ENCODE measurements at regions not wholly inside any gene's neighbourhood (a gene's known extent, or its start where the extent isn't known, plus 50 kb on each side); places are given as distances from the start of the nearest gene placed in this dataset.
"Not testable (repeated sequence)": the region's sequence is repeated elsewhere in the genome, so short reads cannot be mapped to it uniquely, and the experiment has no call there.

- no peak for TF ChIP-seq POLR2AphosphoS5 (IDR thresholded peaks at IDR 0.05; ENCODE audit: low read depth, low read length)
- no peak for TF ChIP-seq SPI1 (IDR thresholded peaks at IDR 0.05; ENCODE audit: low read depth, low read length)
- FAIRE-seq, result no peak
- DNase-seq (ENCODE audit: insufficient read length, low spot score), result no peak
Observed at GRCh38 chr3:144487011-144487410, 515.4 kb downstream of the DIPK2A start.

- DNase-seq (ENCODE audit: insufficient read length, low spot score) (no peak), FAIRE-seq (no peak)
- TF ChIP-seq POU2F2 (IDR thresholded peaks at IDR 0.05; ENCODE audit: low read depth, low read length) (no peak), SPI1 (IDR thresholded peaks at IDR 0.05; ENCODE audit: low read depth, low read length) (no peak), POLR2A (IDR thresholded peaks at IDR 0.05; ENCODE audit: low read depth, low read length) (no peak), POLR2AphosphoS5 (IDR thresholded peaks at IDR 0.05; ENCODE audit: low read depth, low read length) (no peak), TAF1 (IDR thresholded peaks at IDR 0.05; ENCODE audit: low read depth, low read length) (no peak), PAX5 (IDR thresholded peaks at IDR 0.05; ENCODE audit: insufficient read depth, low read length, severe bottlenecking) (no peak)
Observed at GRCh38 chr3:144488927-144489326, 517.3 kb downstream of the DIPK2A start.

GRCh38 chr3:144491333-144491732 is 519.7 kb downstream of the DIPK2A start:
- DNase-seq (ENCODE audit: insufficient read length, low spot score) (no peak), FAIRE-seq (no peak)
- no peak for TF ChIP-seq PAX5 (IDR thresholded peaks at IDR 0.05; ENCODE audit: insufficient read depth, low read length, severe bottlenecking)
- TF ChIP-seq TAF1 (IDR thresholded peaks at IDR 0.05; ENCODE audit: low read depth, low read length), result no peak
- no peak for TF ChIP-seq POLR2AphosphoS5 (IDR thresholded peaks at IDR 0.05; ENCODE audit: low read depth, low read length)
- no peak for TF ChIP-seq POLR2A (IDR thresholded peaks at IDR 0.05; ENCODE audit: low read depth, low read length)
- TF ChIP-seq SPI1 (IDR thresholded peaks at IDR 0.05; ENCODE audit: low read depth, low read length), result no peak
- no peak for TF ChIP-seq POU2F2 (IDR thresholded peaks at IDR 0.05; ENCODE audit: low read depth, low read length)

GRCh38 chr3:144494651-144495050 is 523.0 kb downstream of the DIPK2A start:
- not testable (repeated sequence) for FAIRE-seq; DNase-seq (ENCODE audit: insufficient read length, low spot score)

- TF ChIP-seq POU2F2 (IDR thresholded peaks at IDR 0.05; ENCODE audit: low read depth, low read length) (no peak), SPI1 (IDR thresholded peaks at IDR 0.05; ENCODE audit: low read depth, low read length) (no peak)
- FAIRE-seq (no peak), DNase-seq (ENCODE audit: insufficient read length, low spot score) (no peak)
Observed at GRCh38 chr3:144496141-144496835, 524.7 kb downstream of the DIPK2A start.

- FAIRE-seq, result no peak
- TF ChIP-seq POLR2A (IDR thresholded peaks at IDR 0.05; ENCODE audit: low read depth, low read length) (no peak), POLR2AphosphoS5 (IDR thresholded peaks at IDR 0.05; ENCODE audit: low read depth, low read length) (no peak), SPI1 (IDR thresholded peaks at IDR 0.05; ENCODE audit: low read depth, low read length) (no peak)
- DNase-seq (ENCODE audit: insufficient read length, low spot score), result no peak
Observed at GRCh38 chr3:144497452-144497851, 525.8 kb downstream of the DIPK2A start.

- FAIRE-seq (no peak), DNase-seq (ENCODE audit: insufficient read length, low spot score) (no peak)
- TF ChIP-seq POU2F2 (IDR thresholded peaks at IDR 0.05; ENCODE audit: low read depth, low read length) (no peak), PAX5 (IDR thresholded peaks at IDR 0.05; ENCODE audit: insufficient read depth, low read length, severe bottlenecking) (no peak), POLR2AphosphoS5 (IDR thresholded peaks at IDR 0.05; ENCODE audit: low read depth, low read length) (no peak), SPI1 (IDR thresholded peaks at IDR 0.05; ENCODE audit: low read depth, low read length) (no peak), POLR2A (IDR thresholded peaks at IDR 0.05; ENCODE audit: low read depth, low read length) (no peak), TAF1 (IDR thresholded peaks at IDR 0.05; ENCODE audit: low read depth, low read length) (no peak)
Observed at GRCh38 chr3:144499001-144499930, 527.6 kb downstream of the DIPK2A start.

GRCh38 chr3:144501467-144501866 is 529.8 kb downstream of the DIPK2A start:
- DNase-seq (ENCODE audit: insufficient read length, low spot score) (no peak), FAIRE-seq (no peak)
- TF ChIP-seq PAX5 (IDR thresholded peaks at IDR 0.05; ENCODE audit: insufficient read depth, low read length, severe bottlenecking) (no peak), TAF1 (IDR thresholded peaks at IDR 0.05; ENCODE audit: low read depth, low read length) (no peak), POLR2AphosphoS5 (IDR thresholded peaks at IDR 0.05; ENCODE audit: low read depth, low read length) (no peak), SPI1 (IDR thresholded peaks at IDR 0.05; ENCODE audit: low read depth, low read length) (no peak), POLR2A (IDR thresholded peaks at IDR 0.05; ENCODE audit: low read depth, low read length) (no peak), POU2F2 (IDR thresholded peaks at IDR 0.05; ENCODE audit: low read depth, low read length) (no peak)

- no peak for TF ChIP-seq PAX5 (IDR thresholded peaks at IDR 0.05; ENCODE audit: insufficient read depth, low read length, severe bottlenecking)
- no peak for TF ChIP-seq POLR2A (IDR thresholded peaks at IDR 0.05; ENCODE audit: low read depth, low read length)
- TF ChIP-seq SPI1 (IDR thresholded peaks at IDR 0.05; ENCODE audit: low read depth, low read length), result no peak
- TF ChIP-seq TAF1 (IDR thresholded peaks at IDR 0.05; ENCODE audit: low read depth, low read length), result no peak
- TF ChIP-seq POU2F2 (IDR thresholded peaks at IDR 0.05; ENCODE audit: low read depth, low read length), result no peak
- TF ChIP-seq POLR2AphosphoS5 (IDR thresholded peaks at IDR 0.05; ENCODE audit: low read depth, low read length), result no peak
- DNase-seq (ENCODE audit: insufficient read length, low spot score) (no peak), FAIRE-seq (no peak)
Observed at GRCh38 chr3:144502402-144502801, 530.8 kb downstream of the DIPK2A start.

GRCh38 chr3:144506375-144506774 is 534.8 kb downstream of the DIPK2A start:
- not testable (repeated sequence) for FAIRE-seq; DNase-seq (ENCODE audit: insufficient read length, low spot score)

All from GM12891 (cell line).